ENCODE measurements at regions not wholly inside any gene's neighbourhood (a gene's known extent, or its start where the extent isn't known, plus 50 kb on each side); places are given as distances from the start of the nearest gene placed in this dataset.

DNA sequence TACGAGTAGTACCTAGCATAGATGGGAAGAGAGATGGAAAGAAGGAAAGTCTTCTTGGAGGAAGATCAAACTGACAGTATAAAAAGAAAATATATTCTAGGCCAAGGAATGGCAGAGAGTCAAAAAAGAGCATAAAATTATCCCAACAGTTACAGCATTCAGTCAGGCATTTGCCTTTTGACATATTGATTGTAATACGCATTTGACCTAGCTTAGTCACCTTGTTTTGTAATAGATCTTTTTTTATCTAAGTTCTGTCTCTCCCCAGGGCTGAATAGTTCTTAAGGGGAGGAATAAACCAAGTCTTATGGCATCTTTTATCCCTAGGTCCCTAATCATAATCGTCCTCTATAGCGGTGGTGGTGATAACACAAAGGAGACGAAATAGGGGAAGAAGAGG, 657.3 kb upstream of the PIK3C3 start:
- Histone ChIP-seq H3F3A (ENCODE audit: insufficient read depth, low read length) (no peaks in the 10 kb centered on the region), H3K4me3 (ENCODE audit: low read depth, low read length, poor library complexity, severe bottlenecking) (no peak overlapping the region), H3K4me2 (ENCODE audit: low read length) (no peak overlapping the region), H3K9me3 (ENCODE audit: low read length) (no peaks in the 10 kb centered on the region), H4K20me1 (ENCODE audit: insufficient read depth, low read length) (no peaks in the 10 kb centered on the region), H3K27me3 (ENCODE audit: insufficient read depth, low read length) (no peaks in the 10 kb centered on the region), H3K36me3 (ENCODE audit: insufficient read depth, low read length) (no peaks in the 10 kb centered on the region), H3K9me2 (ENCODE audit: low read depth, low read length) (no peaks in the 10 kb centered on the region), H3K9ac (ENCODE audit: low read length) (no peak overlapping the region), H2AFZ (ENCODE audit: low read length) (no peak overlapping the region), H3K79me2 (ENCODE audit: insufficient read depth, low read length) (no peaks in the 10 kb centered on the region), H3K4me1 (ENCODE audit: insufficient read depth, low read length, severe bottlenecking) (no peaks in the 10 kb centered on the region), H3K27ac (ENCODE audit: low read depth, low read length, poor library complexity, severe bottlenecking) (no peak overlapping the region)
- no peak for TF ChIP-seq EZH2 (IDR thresholded peaks at IDR 0.05; ENCODE audit: borderline replicate concordance, low read length)
- TF ChIP-seq, protein P1, sequence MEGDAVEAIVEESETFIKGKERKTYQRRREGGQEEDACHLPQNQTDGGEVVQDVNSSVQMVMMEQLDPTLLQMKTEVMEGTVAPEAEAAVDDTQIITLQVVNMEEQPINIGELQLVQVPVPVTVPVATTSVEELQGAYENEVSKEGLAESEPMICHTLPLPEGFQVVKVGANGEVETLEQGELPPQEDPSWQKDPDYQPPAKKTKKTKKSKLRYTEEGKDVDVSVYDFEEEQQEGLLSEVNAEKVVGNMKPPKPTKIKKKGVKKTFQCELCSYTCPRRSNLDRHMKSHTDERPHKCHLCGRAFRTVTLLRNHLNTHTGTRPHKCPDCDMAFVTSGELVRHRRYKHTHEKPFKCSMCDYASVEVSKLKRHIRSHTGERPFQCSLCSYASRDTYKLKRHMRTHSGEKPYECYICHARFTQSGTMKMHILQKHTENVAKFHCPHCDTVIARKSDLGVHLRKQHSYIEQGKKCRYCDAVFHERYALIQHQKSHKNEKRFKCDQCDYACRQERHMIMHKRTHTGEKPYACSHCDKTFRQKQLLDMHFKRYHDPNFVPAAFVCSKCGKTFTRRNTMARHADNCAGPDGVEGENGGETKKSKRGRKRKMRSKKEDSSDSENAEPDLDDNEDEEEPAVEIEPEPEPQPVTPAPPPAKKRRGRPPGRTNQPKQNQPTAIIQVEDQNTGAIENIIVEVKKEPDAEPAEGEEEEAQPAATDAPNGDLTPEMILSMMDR (IDR thresholded peaks at IDR 0.05; ENCODE audit: low read length), result no peak

DNA sequence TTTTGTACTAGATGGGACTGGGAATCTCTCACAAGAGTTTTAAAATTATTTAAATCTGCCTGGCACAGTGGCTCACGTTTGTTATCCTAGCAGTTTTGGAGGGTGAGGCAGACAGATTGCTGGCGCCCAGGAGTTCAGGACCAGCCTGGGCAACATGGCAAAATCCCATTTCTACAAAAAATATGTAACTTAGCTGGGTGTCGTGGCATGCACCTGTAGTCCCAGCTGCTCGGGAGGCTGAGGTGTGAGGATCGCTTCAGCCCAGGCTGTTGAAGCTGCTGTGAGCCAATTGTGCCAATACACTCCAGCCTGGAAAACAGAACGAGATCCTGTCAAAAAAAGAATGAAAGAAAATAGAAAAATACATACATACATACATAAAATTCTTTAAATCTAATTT, 685.7 kb upstream of the PIK3C3 start:
- Histone ChIP-seq H2AFZ (ENCODE audit: low read length) (no peak overlapping the region), H3K9ac (ENCODE audit: low read length) (no peak overlapping the region), H3K9me3 (ENCODE audit: low read length) (no peaks in the 10 kb centered on the region), H3F3A (ENCODE audit: insufficient read depth, low read length) (no peaks in the 10 kb centered on the region), H3K36me3 (ENCODE audit: insufficient read depth, low read length) (no peaks in the 10 kb centered on the region), H3K4me3 (ENCODE audit: low read depth, low read length, poor library complexity, severe bottlenecking) (no peak overlapping the region), H4K20me1 (ENCODE audit: insufficient read depth, low read length) (no peaks in the 10 kb centered on the region), H3K27ac (ENCODE audit: low read depth, low read length, poor library complexity, severe bottlenecking) (no peak overlapping the region), H3K79me2 (ENCODE audit: insufficient read depth, low read length) (no peaks in the 10 kb centered on the region), H3K4me2 (ENCODE audit: low read length) (no peak overlapping the region), H3K27me3 (ENCODE audit: insufficient read depth, low read length) (no peaks in the 10 kb centered on the region), H3K4me1 (ENCODE audit: insufficient read depth, low read length, severe bottlenecking) (no peaks in the 10 kb centered on the region), H3K9me2 (ENCODE audit: low read depth, low read length) (no peaks in the 10 kb centered on the region)
- TF ChIP-seq EZH2 (IDR thresholded peaks at IDR 0.05; ENCODE audit: borderline replicate concordance, low read length), result no peak
- TF ChIP-seq, protein P1 (IDR thresholded peaks at IDR 0.05; ENCODE audit: low read length), result no peak

DNA sequence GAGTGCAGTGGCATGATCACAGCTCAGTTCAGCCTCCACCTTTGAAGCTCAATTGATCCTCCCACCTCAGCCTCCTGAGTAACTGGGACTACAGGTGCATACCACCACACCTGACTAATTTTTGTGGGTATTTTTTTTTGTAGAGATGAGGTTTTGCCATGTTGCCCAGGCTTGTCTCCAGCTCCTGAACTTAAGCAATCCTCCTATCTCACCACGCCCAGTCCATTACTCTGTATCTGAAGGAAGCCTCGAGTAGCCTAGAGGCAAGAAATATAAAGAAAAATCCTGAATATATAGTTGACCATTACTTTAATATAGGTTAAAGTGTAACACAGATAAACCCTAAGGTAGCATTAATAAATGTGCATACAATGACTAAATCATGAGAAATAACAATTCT, 686.8 kb upstream of the PIK3C3 start:
- Histone ChIP-seq H3K36me3 (ENCODE audit: insufficient read depth, low read length) (no peaks in the 10 kb centered on the region), H3K9me3 (ENCODE audit: low read length) (no peaks in the 10 kb centered on the region), H3K27me3 (ENCODE audit: insufficient read depth, low read length) (no peaks in the 10 kb centered on the region)

More for the DNA sequence above, 686.8 kb upstream of the PIK3C3 start:
- Histone ChIP-seq H2AFZ (ENCODE audit: low read length) (no peak overlapping the region), H3K4me2 (ENCODE audit: low read length) (no peak overlapping the region), H4K20me1 (ENCODE audit: insufficient read depth, low read length) (no peaks in the 10 kb centered on the region), H3K79me2 (ENCODE audit: insufficient read depth, low read length) (no peaks in the 10 kb centered on the region), H3K9me2 (ENCODE audit: low read depth, low read length) (no peaks in the 10 kb centered on the region), H3K4me1 (ENCODE audit: insufficient read depth, low read length, severe bottlenecking) (no peaks in the 10 kb centered on the region), H3K27ac (ENCODE audit: low read depth, low read length, poor library complexity, severe bottlenecking) (no peak overlapping the region), H3K9ac (ENCODE audit: low read length) (no peak overlapping the region), H3F3A (ENCODE audit: insufficient read depth, low read length) (no peaks in the 10 kb centered on the region), H3K4me3 (ENCODE audit: low read depth, low read length, poor library complexity, severe bottlenecking) (no peak overlapping the region)
- TF ChIP-seq, protein P1 (IDR thresholded peaks at IDR 0.05; ENCODE audit: low read length), result no peak
- no peak for TF ChIP-seq EZH2 (IDR thresholded peaks at IDR 0.05; ENCODE audit: borderline replicate concordance, low read length)
